H9 (cell line): ENCODE measurements at regions not wholly inside any gene's neighbourhood (a gene's known extent, or its start where the extent isn't known, plus 50 kb on each side); places are given as distances from the start of the nearest gene placed in this dataset.

Experiments used
- DNase-seq: peaks from one replicate; pipeline ENCODE4 v3.0.0-alpha.2; 2017
- H2AFZ ChIP-seq: one replicate; pipeline ENCODE4 v1.6.1; 2013; ENCODE audit warnings: mild to moderate bottlenecking, low read length, control low read depth, moderate library complexity
- H2AK5ac ChIP-seq: 2 replicates; pipeline ENCODE4 v1.6.1; 2013; ENCODE audit warnings: low read length, control low read depth, mixed read lengths; ENCODE audit not compliant: insufficient read length
- H2BK120ac ChIP-seq: one replicate; pipeline ENCODE4 v1.6.1; 2013; ENCODE audit warnings: low read depth, mild to moderate bottlenecking, low read length, control low read depth, inconsistent platforms; ENCODE audit not compliant: poor library complexity, severe bottlenecking
- H2BK12ac ChIP-seq: 2 replicates; pipeline ENCODE4 v1.6.1; 2013; ENCODE audit warnings: low read length, control low read depth, mixed read lengths, low read depth; ENCODE audit not compliant: insufficient read length
- H2BK15ac ChIP-seq: 2 replicates; pipeline ENCODE4 v1.6.1; 2013; ENCODE audit warnings: low read depth, low read length, control low read depth
- H2BK20ac ChIP-seq: one replicate; pipeline ENCODE4 v1.6.1; 2013; ENCODE audit warnings: low read depth, mild to moderate bottlenecking, low read length, control low read depth, inconsistent platforms; ENCODE audit not compliant: poor library complexity, severe bottlenecking
- H2BK5ac ChIP-seq: 2 replicates; pipeline ENCODE4 v1.6.1; 2013; ENCODE audit warnings: low read length, control low read depth, mixed read lengths; ENCODE audit not compliant: insufficient read length
- H3K14ac ChIP-seq: 2 replicates; pipeline ENCODE4 v1.6.1; 2013; ENCODE audit warnings: low read length, control low read depth; ENCODE audit not compliant: insufficient read depth
- H3K18ac ChIP-seq: 2 replicates; pipeline ENCODE4 v1.6.1; 2013; ENCODE audit warnings: low read depth, mild to moderate bottlenecking, mixed read lengths, low read length, control low read depth; ENCODE audit not compliant: insufficient read length
- H3K23ac ChIP-seq: 2 replicates; pipeline ENCODE4 v1.6.1; 2013; ENCODE audit warnings: low read length, control low read depth, mixed read lengths, low read depth; ENCODE audit not compliant: insufficient read length
- H3K23me2 ChIP-seq: 2 replicates; pipeline ENCODE4 v1.6.1; 2013; ENCODE audit warnings: low read depth, mild to moderate bottlenecking, mixed read lengths, low read length, control low read depth; ENCODE audit not compliant: insufficient read length, poor library complexity, severe bottlenecking
- H3K27ac ChIP-seq: 2 replicates; pipeline ENCODE4 v1.5.1; 2013; ENCODE audit warnings: low read length, control low read depth, mixed read lengths, low read depth; ENCODE audit not compliant: insufficient read length
- H3K27me3 ChIP-seq: 2 replicates; pipeline ENCODE4 v1.6.1; 2013; ENCODE audit warnings: low read length, control low read depth, inconsistent platforms; ENCODE audit not compliant: insufficient read depth
- H3K4ac ChIP-seq: 2 replicates; pipeline ENCODE4 v1.6.1; 2013; ENCODE audit warnings: low read depth, mild to moderate bottlenecking, control low read depth, inconsistent platforms, low read length, moderate library complexity
- H3K4me1 ChIP-seq: 2 replicates; pipeline ENCODE4 v1.6.1; 2013; ENCODE audit warnings: low read length, control low read depth, inconsistent platforms; ENCODE audit not compliant: insufficient read depth
- H3K4me2 ChIP-seq: 2 replicates; pipeline ENCODE4 v1.6.1; 2013; ENCODE audit warnings: low read length, control low read depth, mixed read lengths; ENCODE audit not compliant: insufficient read length, insufficient read depth
- H3K56ac ChIP-seq: 2 replicates; pipeline ENCODE4 v1.6.1; 2013; ENCODE audit warnings: low read depth, mild to moderate bottlenecking, mixed read lengths, low read length, control low read depth; ENCODE audit not compliant: insufficient read length
- H3K79me1 ChIP-seq: 2 replicates; pipeline ENCODE4 v1.6.1; 2013; ENCODE audit warnings: low read depth, mild to moderate bottlenecking, moderate library complexity, low read length, control low read depth, inconsistent platforms; ENCODE audit not compliant: insufficient read depth, poor library complexity, severe bottlenecking
- H3K79me2 ChIP-seq: 2 replicates; pipeline ENCODE4 v1.6.1; 2013; ENCODE audit warnings: low read length, control low read depth, inconsistent platforms; ENCODE audit not compliant: insufficient read depth
- H3K9ac ChIP-seq: 2 replicates; pipeline ENCODE4 v1.6.1; 2013; ENCODE audit warnings: low read length, control low read depth, mixed read lengths; ENCODE audit not compliant: insufficient read length; ENCODE audit errors: extremely low read depth
- H3K9me3 ChIP-seq: one replicate; pipeline ENCODE4 v1.6.1; 2013; ENCODE audit warnings: low read depth, low read length, inconsistent platforms; ENCODE audit not compliant: control insufficient read depth
- H3T11ph ChIP-seq: one replicate; pipeline ENCODE4 v1.6.1; 2013; ENCODE audit warnings: mild to moderate bottlenecking, low read length, control low read depth, inconsistent platforms
- H4K20me1 ChIP-seq: one replicate; pipeline ENCODE4 v1.6.1; 2013; ENCODE audit not compliant: control insufficient read depth, insufficient read length, insufficient read depth
- H4K5ac ChIP-seq: 2 replicates; pipeline ENCODE4 v1.6.1; 2013; ENCODE audit warnings: low read depth, mild to moderate bottlenecking, mixed read lengths, low read length, control low read depth; ENCODE audit not compliant: insufficient read length
- H4K8ac ChIP-seq: replicated peaks from 2 replicates; pipeline ENCODE4 v1.6.1; 2013; ENCODE audit warnings: low read length, control low read depth, mixed read lengths, low read depth; ENCODE audit not compliant: insufficient read length
- H4K91ac ChIP-seq: 2 replicates; pipeline ENCODE4 v1.6.1; 2013; ENCODE audit warnings: low read depth, mild to moderate bottlenecking, moderate library complexity, mixed read lengths, low read length, control low read depth; ENCODE audit not compliant: insufficient read length
- H3K27ac Mint-ChIP-seq, 3 experiments: 2 replicates in 2 of 3; 3 replicates in 1 of 3; pipeline ENCODE4 v1.8.0; 2020 to 2021; ENCODE audit warnings: mixed read lengths in 3 of 3, mild to moderate bottlenecking in 1 of 3, moderate library complexity in 1 of 3
- H3K27me3 Mint-ChIP-seq: 2 replicates; pipeline ENCODE4 v1.8.0; 2021; ENCODE audit warnings: low read depth, mild to moderate bottlenecking, moderate library complexity, mixed read lengths
- H3K36me3 Mint-ChIP-seq, 3 experiments: 2 replicates in 2 of 3; 3 replicates in 1 of 3; pipeline ENCODE4 v1.8.0; 2020 to 2021; ENCODE audit warnings: low read depth in 3 of 3, mixed read lengths in 3 of 3; ENCODE audit not compliant: insufficient read depth in 1 of 3
- H3K4me1 Mint-ChIP-seq, 2 experiments: 2 replicates each; pipeline ENCODE4 v1.8.0; 2020; ENCODE audit warnings: mixed read lengths in 2 of 2
- H3K4me3 Mint-ChIP-seq, 2 experiments: 2 replicates in 1 of 2; 3 replicates in 1 of 2; pipeline ENCODE4 v1.8.0; 2020 to 2021; ENCODE audit warnings: mild to moderate bottlenecking in 2 of 2, mixed read lengths in 2 of 2, moderate library complexity in 1 of 2
- H3K9me3 Mint-ChIP-seq, 2 experiments: 2 replicates in 1 of 2; 3 replicates in 1 of 2; pipeline ENCODE4 v1.8.0; 2020; ENCODE audit warnings: mild to moderate bottlenecking in 2 of 2, mixed read lengths in 2 of 2, moderate library complexity in 1 of 2
- TF ChIP-seq, protein P1 (sequence below): fragments of 200-600 bp; sonication (generic); conservative IDR thresholded peaks from 3 replicates; pipeline ENCODE4 v1.8.0; 2021; ENCODE audit warnings: antibody characterized with exemption, mild to moderate bottlenecking

- H2BK12ac ChIP-seq: no peak overlapping the region
- H3K56ac ChIP-seq: no peak overlapping the region
- no peaks in the 10 kb centered on the region for H3K79me1 ChIP-seq
- H2BK120ac ChIP-seq: no peak overlapping the region
- no peak overlapping the region for H4K91ac ChIP-seq
- no peak overlapping the region for H3K18ac ChIP-seq
- H3K79me2 ChIP-seq: no peaks in the 10 kb centered on the region
- no peaks in the 10 kb centered on the region for H3K27me3 Mint-ChIP-seq
- H4K20me1 ChIP-seq: no peaks in the 10 kb centered on the region
- H3K27ac Mint-ChIP-seq: no peak overlapping the region
- DNase-seq: no peak
- H3K36me3 Mint-ChIP-seq: no peaks in the 10 kb centered on the region
- no peak overlapping the region for H3K4me2 ChIP-seq
- no peaks in the 10 kb centered on the region for H3K23me2 ChIP-seq
- no peak overlapping the region for H2BK5ac ChIP-seq
- TF ChIP-seq, protein P1, sequence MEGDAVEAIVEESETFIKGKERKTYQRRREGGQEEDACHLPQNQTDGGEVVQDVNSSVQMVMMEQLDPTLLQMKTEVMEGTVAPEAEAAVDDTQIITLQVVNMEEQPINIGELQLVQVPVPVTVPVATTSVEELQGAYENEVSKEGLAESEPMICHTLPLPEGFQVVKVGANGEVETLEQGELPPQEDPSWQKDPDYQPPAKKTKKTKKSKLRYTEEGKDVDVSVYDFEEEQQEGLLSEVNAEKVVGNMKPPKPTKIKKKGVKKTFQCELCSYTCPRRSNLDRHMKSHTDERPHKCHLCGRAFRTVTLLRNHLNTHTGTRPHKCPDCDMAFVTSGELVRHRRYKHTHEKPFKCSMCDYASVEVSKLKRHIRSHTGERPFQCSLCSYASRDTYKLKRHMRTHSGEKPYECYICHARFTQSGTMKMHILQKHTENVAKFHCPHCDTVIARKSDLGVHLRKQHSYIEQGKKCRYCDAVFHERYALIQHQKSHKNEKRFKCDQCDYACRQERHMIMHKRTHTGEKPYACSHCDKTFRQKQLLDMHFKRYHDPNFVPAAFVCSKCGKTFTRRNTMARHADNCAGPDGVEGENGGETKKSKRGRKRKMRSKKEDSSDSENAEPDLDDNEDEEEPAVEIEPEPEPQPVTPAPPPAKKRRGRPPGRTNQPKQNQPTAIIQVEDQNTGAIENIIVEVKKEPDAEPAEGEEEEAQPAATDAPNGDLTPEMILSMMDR: no peak
- H2AK5ac ChIP-seq: no peak overlapping the region
- H3K9me3 ChIP-seq: no peaks in the 10 kb centered on the region
- H3K14ac ChIP-seq: no peak overlapping the region
- no peaks in the 10 kb centered on the region for H3K4me1 ChIP-seq
- no peak overlapping the region for H3K23ac ChIP-seq
- H3K9me3 Mint-ChIP-seq: no peaks in the 10 kb centered on the region
- no peak overlapping the region for H4K8ac ChIP-seq
- no peaks in the 10 kb centered on the region for H3K27me3 ChIP-seq
- no peak overlapping the region for H2BK20ac ChIP-seq
- no peak overlapping the region for H3K9ac ChIP-seq
- no peak overlapping the region for H2BK15ac ChIP-seq
- H2AFZ ChIP-seq: no peak overlapping the region
- no peak overlapping the region for H3K27ac ChIP-seq
- no peak overlapping the region for H3K4ac ChIP-seq
- H3K4me3 Mint-ChIP-seq: no peak overlapping the region
- H3T11ph ChIP-seq: no peak overlapping the region
- no peaks in the 10 kb centered on the region for H3K4me1 Mint-ChIP-seq
- no peak overlapping the region for H4K5ac ChIP-seq
Observed at GRCh38 chr4:162727766-162728165, 438.9 kb downstream of the NAF1 start.
